Stimulated activated naive CD8-positive, alpha-beta T cell treated with anti-CD3 and anti-CD28 coated beads, Interleukin-15, amount 100 ng/mL, for 72 hours (primary cell): ENCODE measurements at regions not wholly inside any gene's neighbourhood (a gene's known extent, or its start where the extent isn't known, plus 50 kb on each side); places are given as distances from the start of the nearest gene placed in this dataset.
"Not testable (repeated sequence)": the region's sequence is repeated elsewhere in the genome, so short reads cannot be mapped to it uniquely, and the experiment has no call there.

Experiments
- ATAC-seq: fragments of 150-1000 bp; cut with Tn5 transposase; 2 replicates; pipeline ENCODE4 v1.10.0; 2021; ENCODE audit warnings: mild to moderate bottlenecking, moderate library complexity
- DNase-seq, 2 donors: peaks; one replicate each; pipeline ENCODE4 v3.0.0; 2021 to 2022
- H3K27ac Mint-ChIP-seq, 2 donors: one replicate each; pipeline ENCODE4 v1.8.0; 2022; ENCODE audit warnings: mild to moderate bottlenecking in 2 of 2, mixed read lengths in 2 of 2, moderate library complexity in 2 of 2
- H3K27me3 Mint-ChIP-seq: one replicate; pipeline ENCODE4 v1.8.0; 2022; ENCODE audit warnings: mixed read lengths
- H3K4me1 Mint-ChIP-seq: one replicate; pipeline ENCODE4 v1.8.0; 2022; ENCODE audit warnings: mild to moderate bottlenecking, mixed read lengths
- H3K4me3 Mint-ChIP-seq, 2 donors: one replicate each; pipeline ENCODE4 v1.8.0; 2022; ENCODE audit warnings: mild to moderate bottlenecking in 2 of 2, mixed read lengths in 2 of 2, moderate library complexity in 1 of 2
- H3K9me3 Mint-ChIP-seq, 2 donors: one replicate each; pipeline ENCODE4 v1.8.0; 2022; ENCODE audit warnings: mixed read lengths in 2 of 2

- Mint-ChIP-seq H3K27me3 (peaks cover 17% of the 10 kb centered on the region), H3K4me3 (no peak overlapping the region), H3K27ac (no peak overlapping the region), H3K9me3 (peaks cover 0 to 17% of the 10 kb centered on the region in 2 donors), H3K4me1 (no peaks in the 10 kb centered on the region)
- no peak for ATAC-seq
- no peak for DNase-seq
Observed at GRCh38 chr12:114616081-114616480, 67.9 kb downstream of the TBX3 start.

DNA sequence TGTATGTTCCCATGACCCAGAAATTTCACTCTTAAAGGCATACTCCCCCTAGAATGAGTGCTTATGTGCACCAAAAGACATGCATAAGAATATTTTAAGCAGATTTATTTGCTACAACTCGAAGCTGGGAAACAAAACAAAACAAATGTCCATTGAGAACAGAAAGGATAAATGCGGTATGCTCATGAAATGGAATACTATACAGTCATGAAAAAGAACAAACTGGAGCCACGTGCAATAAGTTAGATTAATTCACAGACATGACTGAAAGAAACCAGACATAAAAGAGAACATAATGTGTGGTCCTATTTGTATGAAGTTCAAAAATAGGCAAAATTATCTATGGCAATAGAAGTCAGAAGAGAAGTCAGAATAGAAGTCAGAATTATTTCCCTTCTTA is 69.9 kb downstream of the TBX3 start:
- Mint-ChIP-seq H3K9me3 (peaks cover 0 to 17% of the 10 kb centered on the region in 2 donors), H3K4me1 (no peaks in the 10 kb centered on the region), H3K27me3 (peaks cover 17% of the 10 kb centered on the region), H3K4me3 (no peak overlapping the region), H3K27ac (no peak overlapping the region)
- DNase-seq, result no peak
- ATAC-seq, result no peak

GRCh38 chr12:114612062-114612461 is 71.9 kb downstream of the TBX3 start:
- Mint-ChIP-seq H3K27ac (peak overlapping the region in 1 of 2 donors; percentile 15), H3K4me1 (no peaks in the 10 kb centered on the region), H3K9me3 (peaks cover 0 to 4% of the 10 kb centered on the region in 2 donors), H3K27me3 (peaks cover 10% of the 10 kb centered on the region), H3K4me3 (no peak overlapping the region)
- DNase-seq (no peak), ATAC-seq (no peak)

DNA sequence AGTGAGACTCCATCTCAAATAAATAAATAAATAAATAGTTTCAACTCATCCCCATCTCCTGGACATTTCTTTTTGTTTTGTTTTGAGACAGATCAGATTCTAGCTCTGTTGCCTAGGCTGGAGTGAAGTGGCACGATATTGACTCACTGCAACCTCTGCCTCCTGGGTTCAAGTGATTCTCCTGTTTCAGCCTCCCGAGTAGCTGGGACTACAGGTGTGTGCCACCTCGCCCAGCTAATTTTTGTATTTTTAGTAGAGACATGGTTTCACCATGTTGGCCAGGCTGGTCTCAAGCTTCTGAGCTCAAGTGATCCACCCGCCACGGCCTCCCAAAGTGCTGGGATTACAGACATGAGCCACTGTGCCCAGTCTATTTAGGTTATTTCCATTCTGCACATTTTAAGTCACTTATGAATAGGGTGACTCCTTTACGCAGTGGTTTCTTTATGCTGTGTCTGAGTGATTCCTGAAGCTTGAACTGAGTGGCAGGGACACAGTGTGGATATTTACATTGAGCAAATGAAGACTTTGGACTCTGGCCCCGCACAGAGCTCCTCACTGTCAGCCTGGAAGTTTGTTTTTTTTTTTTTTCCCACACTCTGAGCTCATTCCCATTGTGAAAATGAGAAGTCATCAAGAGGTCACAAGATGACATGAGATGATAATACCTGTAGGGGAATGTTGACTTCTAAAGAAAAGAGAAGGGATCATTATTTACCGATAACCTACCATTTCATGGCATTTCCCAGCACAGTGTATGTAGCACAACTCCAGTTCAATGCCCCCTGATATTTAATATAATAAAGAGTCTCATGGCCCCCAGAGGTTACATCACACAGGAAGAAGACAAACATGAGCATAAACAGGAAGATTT is 72.6 kb downstream of the TBX3 start:
- ATAC-seq, result no peak
- DNase-seq, result no peak
- Mint-ChIP-seq H3K4me3 (no peak overlapping the region), H3K4me1 (no peaks in the 10 kb centered on the region), H3K9me3 (no peaks in the 10 kb centered on the region), H3K27ac (no peak overlapping the region), H3K27me3 (peaks cover 10% of the 10 kb centered on the region)

DNA sequence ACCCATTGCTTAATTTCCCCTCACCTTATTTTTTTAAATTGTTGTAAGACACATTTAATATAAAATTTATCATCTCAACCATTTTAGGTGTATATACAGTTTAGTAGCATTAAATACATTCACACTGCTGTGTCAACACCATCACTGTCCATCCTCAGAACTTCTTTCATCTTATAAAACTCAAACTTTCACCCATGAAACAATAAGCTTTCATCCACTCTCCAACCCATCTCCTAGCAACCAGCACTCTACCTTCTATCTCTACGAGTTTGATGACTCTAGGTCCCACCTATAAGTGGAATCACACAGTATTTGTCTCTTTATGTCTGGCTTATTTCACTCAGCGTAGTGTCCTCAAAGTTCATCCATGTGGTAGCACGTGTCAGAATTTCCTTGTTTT is 75.5 kb downstream of the TBX3 start:
- peaks cover 10% of the 10 kb centered on the region for H3K27me3 Mint-ChIP-seq
- H3K9me3 Mint-ChIP-seq, result no peaks in the 10 kb centered on the region
- no peak for DNase-seq
- H3K27ac Mint-ChIP-seq, result no peak overlapping the region
- no peak overlapping the region for H3K4me3 Mint-ChIP-seq
- H3K4me1 Mint-ChIP-seq, result no peaks in the 10 kb centered on the region
- ATAC-seq, result no peak

GRCh38 chr12:114605918-114606317 is 78.1 kb downstream of the TBX3 start:
- Mint-ChIP-seq H3K9me3 (peaks cover 0 to 10% of the 10 kb centered on the region in 2 donors), H3K4me1 (no peaks in the 10 kb centered on the region), H3K27ac (no peak overlapping the region)

GRCh38 chr12:114604606-114605005 is 79.4 kb downstream of the TBX3 start:
- Mint-ChIP-seq H3K9me3 (peaks cover 1 to 10% of the 10 kb centered on the region in 2 donors), H3K4me3 (no peak overlapping the region), H3K4me1 (no peaks in the 10 kb centered on the region), H3K27ac (no peak overlapping the region), H3K27me3 (no peaks in the 10 kb centered on the region)
- ATAC-seq (no peak), DNase-seq (no peak)

More at GRCh38 chr12:114605918-114606317, 78.1 kb downstream of the TBX3 start:
- no peak overlapping the region for H3K4me3 Mint-ChIP-seq
- H3K27me3 Mint-ChIP-seq, result no peaks in the 10 kb centered on the region
- ATAC-seq, result no peak
- DNase-seq, result no peak

DNA sequence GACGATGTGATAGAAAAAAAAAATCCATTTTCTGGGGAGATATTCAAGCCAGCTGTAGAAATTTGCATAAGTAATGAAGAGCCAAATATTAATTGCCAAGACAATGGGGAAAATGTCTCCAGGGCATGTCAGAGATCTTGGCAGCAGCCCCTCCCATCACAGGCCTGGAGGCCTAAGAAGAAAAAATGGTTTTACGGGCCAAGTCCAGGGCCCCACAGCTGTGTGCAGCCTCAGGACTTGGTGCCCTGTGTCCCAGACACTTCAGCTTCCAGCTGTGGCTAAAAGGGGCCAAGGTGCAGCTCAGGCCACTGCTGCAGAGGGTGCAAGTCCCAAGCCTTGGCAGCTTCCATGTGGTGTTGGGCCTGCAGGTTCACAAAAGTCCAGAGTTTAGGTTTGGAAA is 83.4 kb downstream of the TBX3 start:
- H3K27me3 Mint-ChIP-seq, H3K4me1 Mint-ChIP-seq, DNase-seq, H3K27ac Mint-ChIP-seq, H3K4me3 Mint-ChIP-seq, ATAC-seq: not testable (repeated sequence)
- H3K9me3 Mint-ChIP-seq, result peaks cover 7 to 10% of the 10 kb centered on the region in 2 donors

DNA sequence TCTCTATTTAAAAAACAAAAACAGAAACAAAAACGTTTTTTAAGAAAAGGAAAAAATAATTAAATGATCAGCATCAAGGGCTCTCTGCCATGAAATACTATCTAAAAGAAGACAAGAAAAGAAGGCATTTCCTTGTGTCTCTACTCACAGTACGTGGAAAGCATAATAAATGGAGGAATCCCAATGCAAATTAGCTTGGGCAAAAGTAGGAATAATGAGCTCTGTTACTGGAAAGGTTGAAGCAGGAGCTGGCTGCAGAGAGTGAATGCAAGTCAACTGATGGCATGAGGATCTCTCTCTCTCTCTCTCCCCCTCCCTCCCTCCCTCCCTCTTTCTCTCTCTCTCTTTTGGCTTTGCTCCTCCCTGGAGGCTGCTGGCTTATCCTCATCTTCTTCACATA is 85.9 kb downstream of the TBX3 start:
- DNase-seq (no peak), ATAC-seq (no peak)
- Mint-ChIP-seq H3K4me1 (no peaks in the 10 kb centered on the region), H3K27ac (no peak overlapping the region), H3K9me3 (peaks cover 7 to 10% of the 10 kb centered on the region in 2 donors), H3K27me3 (no peaks in the 10 kb centered on the region), H3K4me3 (no peak overlapping the region)

DNA sequence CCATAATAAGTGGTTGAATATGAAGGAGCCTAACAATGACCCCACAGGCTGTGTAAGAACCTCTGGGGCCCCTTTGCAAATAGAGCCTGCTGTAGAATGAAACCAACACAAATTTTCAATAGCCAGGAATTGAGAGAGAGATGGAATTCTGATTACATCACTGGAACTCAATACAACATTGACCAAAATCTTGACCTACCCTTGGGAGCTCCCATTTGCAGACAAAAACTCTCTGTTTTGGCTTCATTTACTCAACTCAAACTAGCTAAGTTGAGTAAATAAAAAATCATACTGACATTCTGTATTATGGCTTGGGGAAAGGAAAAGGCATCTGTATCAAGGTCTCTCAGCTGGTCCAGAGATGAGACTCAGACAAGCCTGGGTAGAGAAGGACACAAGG is 91.0 kb downstream of the TBX3 start:
- H3K27ac Mint-ChIP-seq, result no peak overlapping the region
- H3K9me3 Mint-ChIP-seq, result no peaks in the 10 kb centered on the region
- no peaks in the 10 kb centered on the region for H3K27me3 Mint-ChIP-seq
- DNase-seq (no peak), ATAC-seq (no peak)
- no peak overlapping the region for H3K4me3 Mint-ChIP-seq
- no peaks in the 10 kb centered on the region for H3K4me1 Mint-ChIP-seq

DNA sequence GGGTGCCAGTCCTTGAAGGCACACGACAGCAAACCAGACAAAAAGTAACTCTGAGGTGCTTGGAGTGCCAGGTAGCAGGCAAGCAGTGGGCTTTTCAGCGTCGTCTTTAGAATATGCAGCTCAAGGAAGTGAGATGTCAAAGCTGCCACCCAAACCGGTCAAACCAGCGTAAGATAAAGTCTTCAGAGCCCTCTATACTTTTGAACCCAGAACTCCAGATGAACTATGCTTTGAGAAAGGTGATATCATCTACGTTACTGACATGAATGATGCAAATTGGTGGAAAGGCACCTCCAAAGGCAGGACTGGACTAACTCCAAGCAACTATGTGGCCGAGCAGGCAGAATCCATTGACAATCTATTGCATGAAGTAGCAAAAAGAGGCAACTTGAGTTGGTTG is 95.9 kb downstream of the TBX3 start:
- Mint-ChIP-seq H3K27me3 (no peaks in the 10 kb centered on the region), H3K27ac (no peak overlapping the region), H3K9me3 (no peaks in the 10 kb centered on the region), H3K4me1 (no peaks in the 10 kb centered on the region), H3K4me3 (no peak overlapping the region)
- no peak for ATAC-seq
- DNase-seq, result no peak

DNA sequence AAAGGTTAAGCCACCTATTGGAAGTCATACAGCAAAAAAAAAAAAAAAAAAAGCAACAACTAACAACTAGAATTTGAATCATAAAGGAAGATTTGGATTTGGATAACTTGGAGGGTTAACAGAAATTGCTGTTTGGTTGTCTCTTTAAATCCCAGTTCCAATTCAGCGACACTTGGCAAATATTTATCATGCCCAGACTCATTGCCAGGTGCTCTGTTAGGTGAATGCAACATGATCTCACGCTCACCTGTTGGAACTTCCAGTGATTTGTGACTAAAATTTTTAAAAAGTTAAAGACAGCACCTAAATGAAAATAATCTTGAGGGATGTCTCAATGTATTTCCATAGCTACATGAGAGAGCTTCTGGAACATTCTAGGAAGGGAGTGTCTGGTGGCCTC is 103.7 kb downstream of the TBX3 start:
- no peaks in the 10 kb centered on the region for H3K4me1 Mint-ChIP-seq
- DNase-seq, result no peak
- H3K9me3 Mint-ChIP-seq, result no peaks in the 10 kb centered on the region
- H3K27me3 Mint-ChIP-seq, result no peaks in the 10 kb centered on the region
- ATAC-seq, result no peak
- H3K4me3 Mint-ChIP-seq, result no peak overlapping the region
- H3K27ac Mint-ChIP-seq, result no peak overlapping the region

DNA sequence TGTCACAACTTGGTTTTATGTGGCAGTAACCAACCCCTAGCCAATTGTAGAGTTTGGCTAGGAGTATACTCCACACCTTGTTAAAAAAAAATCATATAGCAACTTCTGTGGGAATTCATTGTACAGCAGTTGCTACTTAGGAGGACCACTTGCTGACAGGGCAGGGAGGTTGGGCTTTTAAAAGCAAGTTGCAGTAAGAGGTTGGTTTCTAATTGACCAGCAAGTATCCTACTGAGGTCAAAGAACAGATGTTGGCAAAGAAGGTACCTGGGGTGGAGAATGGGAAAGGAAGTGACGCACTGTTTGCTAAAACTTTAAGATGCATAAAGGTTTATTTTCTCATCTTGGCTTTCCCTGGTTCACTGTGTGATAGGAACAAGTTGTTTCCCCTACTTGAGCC is 104.6 kb downstream of the TBX3 start:
- H3K4me3 Mint-ChIP-seq, result no peak overlapping the region
- H3K9me3 Mint-ChIP-seq, result no peaks in the 10 kb centered on the region
- H3K27ac Mint-ChIP-seq, result no peak overlapping the region
- ATAC-seq, result no peak
- no peaks in the 10 kb centered on the region for H3K27me3 Mint-ChIP-seq
- no peaks in the 10 kb centered on the region for H3K4me1 Mint-ChIP-seq
- DNase-seq, result no peak

DNA sequence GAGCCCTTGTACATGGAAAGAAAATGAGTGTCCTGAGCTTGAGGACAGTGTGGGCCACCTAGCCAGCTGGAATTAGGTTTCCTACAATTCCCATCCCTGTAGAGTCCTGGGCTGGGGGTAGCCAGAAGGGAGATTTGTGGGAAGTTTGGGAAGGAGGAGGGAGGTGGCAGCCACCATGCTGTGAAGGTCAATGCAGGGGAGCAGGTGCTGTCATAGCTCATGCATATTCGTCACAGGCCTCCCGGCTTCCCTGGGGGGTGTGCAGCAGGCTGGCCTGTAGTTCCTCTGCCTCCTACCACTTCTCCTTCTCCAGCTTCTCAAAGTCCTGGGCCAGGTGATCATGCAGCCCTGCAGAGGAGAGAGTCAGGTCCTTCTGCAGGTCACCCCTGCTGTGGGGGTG is 121.3 kb downstream of the TBX3 start:
- Mint-ChIP-seq H3K4me1 (no peaks in the 10 kb centered on the region), H3K27me3 (peaks cover 24% of the 10 kb centered on the region), H3K27ac (no peak overlapping the region), H3K4me3 (no peak overlapping the region), H3K9me3 (no peaks in the 10 kb centered on the region)
- ATAC-seq (no peak), DNase-seq (no peak)

- Mint-ChIP-seq H3K4me1 (no peaks in the 10 kb centered on the region), H3K27me3 (no peaks in the 10 kb centered on the region), H3K4me3 (no peak overlapping the region), H3K27ac (no peak overlapping the region), H3K9me3 (no peaks in the 10 kb centered on the region)
- DNase-seq (no peak), ATAC-seq (no peak)
Observed at GRCh38 chr12:114555451-114555850, 128.5 kb downstream of the TBX3 start.

DNA sequence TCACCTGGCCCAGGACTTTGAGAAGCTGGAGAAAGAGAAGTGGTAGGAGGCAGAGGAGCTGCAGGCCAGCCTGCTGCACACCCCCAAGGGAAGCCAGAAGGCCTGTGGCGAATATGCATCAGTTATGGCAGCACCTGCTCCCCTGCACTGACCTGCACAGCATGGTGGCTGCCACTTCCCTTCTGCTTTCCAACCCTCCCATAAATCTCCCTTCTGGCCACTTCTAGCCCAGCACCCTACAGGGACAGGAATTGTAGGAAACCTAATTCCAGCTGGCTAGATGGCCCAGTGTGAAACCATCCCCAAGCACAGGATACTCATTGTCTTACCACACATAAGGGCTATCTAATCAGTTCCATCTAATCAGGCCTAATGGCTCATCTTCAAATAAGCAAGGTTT is 136.3 kb downstream of the TBX3 start:
- no peak for DNase-seq
- no peak for ATAC-seq
- no peaks in the 10 kb centered on the region for H3K9me3 Mint-ChIP-seq
- no peak overlapping the region for H3K4me3 Mint-ChIP-seq
- H3K27me3 Mint-ChIP-seq, result no peaks in the 10 kb centered on the region
- H3K4me1 Mint-ChIP-seq, result no peaks in the 10 kb centered on the region
- H3K27ac Mint-ChIP-seq, result peak overlapping the region in 1 of 2 donors; percentile 88

GRCh38 chr12:114530417-114530816 is 124.5 kb upstream of the TBX5 start:
- H3K27me3 Mint-ChIP-seq, result no peaks in the 10 kb centered on the region
- H3K27ac Mint-ChIP-seq, result no peak overlapping the region
- DNase-seq (no peak), ATAC-seq (no peak)
- H3K4me3 Mint-ChIP-seq, result no peak overlapping the region
- no peaks in the 10 kb centered on the region for H3K9me3 Mint-ChIP-seq
- no peaks in the 10 kb centered on the region for H3K4me1 Mint-ChIP-seq
